HuH-7.5 (cell line): ENCODE measurements at regions not wholly inside any gene's neighbourhood (a gene's known extent, or its start where the extent isn't known, plus 50 kb on each side); places are given as distances from the start of the nearest gene placed in this dataset.
"Not testable (repeated sequence)": the region's sequence is repeated elsewhere in the genome, so short reads cannot be mapped to it uniquely, and the experiment has no call there.

Source experiments
- DNase-seq: peaks from one replicate; pipeline ENCODE4 v3.0.0; 2011; ENCODE audit warnings: low spot score

DNA sequence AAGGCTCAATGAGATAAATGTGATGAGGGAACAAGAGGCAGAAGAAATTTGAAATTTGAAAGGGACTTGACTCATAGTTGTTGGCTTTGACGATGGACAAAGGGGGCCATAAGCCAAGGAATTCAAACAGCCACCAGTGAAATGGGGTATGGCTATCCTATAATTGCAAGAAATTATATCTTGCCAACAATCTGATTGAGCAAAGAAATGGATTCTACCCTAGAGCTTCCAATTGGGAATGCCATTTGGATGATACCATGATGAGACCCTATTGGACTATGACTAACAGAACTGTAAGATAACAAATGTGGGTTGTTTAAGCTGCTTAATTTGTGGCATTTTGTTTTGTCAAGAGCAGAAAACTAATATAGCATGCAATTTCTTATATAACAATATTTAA is 270.1 kb upstream of the ARSJ start:
- no peak for DNase-seq

DNA sequence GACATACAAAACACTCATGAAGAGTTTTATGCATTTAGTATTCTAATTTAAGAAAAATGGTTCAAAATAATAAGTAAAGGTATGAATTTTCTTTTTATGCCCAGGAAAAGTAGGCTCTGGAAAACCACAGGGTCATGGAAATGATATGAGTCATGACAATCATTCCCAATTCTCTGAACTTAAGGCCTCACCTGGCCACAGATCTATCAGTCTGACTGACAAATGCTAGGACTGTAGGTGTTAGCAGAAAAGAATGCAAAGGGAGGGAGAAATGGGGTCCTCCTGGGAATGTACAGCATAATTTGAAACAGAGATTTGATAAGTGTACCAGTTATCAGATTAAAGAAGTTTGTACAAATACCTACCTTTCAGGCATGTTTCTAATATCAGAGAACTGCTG is 270.5 kb upstream of the ARSJ start:
- no peak for DNase-seq

DNA sequence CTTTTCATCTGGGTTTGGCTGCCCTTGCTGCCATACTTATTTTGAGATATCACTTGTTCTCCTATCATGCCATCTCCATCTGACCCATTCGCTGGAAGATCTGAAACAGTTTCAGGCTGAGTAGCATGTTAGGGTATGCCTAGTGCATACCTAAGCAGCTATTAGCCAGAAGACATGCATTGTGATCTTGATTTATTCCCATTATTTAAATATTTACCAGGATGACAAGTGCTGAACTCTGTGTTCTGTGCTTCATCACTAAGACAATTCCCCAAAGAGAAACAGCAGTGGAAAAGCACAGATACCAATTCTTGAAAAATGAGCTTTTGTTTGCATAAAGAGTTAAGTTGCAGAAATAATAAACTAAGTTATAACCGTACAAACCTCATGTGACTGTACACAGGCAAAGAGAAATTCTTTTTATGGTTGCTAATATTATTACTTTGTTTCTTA is 271.0 kb upstream of the ARSJ start:
- no peak for DNase-seq

DNA sequence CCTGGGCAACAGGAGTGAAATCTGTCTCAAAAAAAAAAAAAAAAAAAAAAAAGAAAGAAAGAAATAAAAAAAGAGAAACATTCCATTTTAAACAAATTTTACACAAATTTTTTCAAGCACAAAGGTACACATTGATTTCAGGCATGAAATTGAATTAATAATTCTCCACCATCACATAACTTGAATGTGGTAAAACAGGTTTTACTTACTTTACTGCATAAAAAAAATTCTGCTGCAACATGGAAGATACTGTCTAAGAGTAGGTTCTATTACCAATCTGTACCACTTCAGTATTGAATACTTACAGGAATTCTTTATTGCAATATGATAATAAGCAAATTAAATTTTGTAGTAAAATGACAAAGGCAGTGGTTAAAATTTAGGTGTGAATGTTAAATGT is 271.6 kb upstream of the ARSJ start:
- no peak for DNase-seq

DNA sequence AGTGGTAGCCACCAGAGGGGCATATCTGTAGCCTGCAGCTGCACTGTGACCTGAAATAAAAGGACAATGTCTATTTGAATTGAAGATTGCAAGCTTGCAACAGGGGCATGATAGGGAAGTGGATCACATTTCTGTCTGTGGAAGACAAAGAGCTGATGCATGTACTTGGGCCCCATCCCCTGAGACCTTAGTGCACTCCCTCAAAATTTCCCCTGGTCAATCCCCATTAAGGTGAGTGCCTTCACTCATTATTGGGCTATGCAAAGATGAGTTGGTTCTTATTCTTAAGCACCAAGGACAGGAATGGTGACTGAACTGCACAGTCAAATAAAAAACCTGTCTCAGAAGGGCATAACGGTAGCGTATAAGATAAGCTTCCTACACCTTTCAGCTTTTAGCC is 273.1 kb upstream of the ARSJ start:
- DNase-seq: no peak

GRCh38 chr4:114257501-114257900 is 278.1 kb upstream of the ARSJ start:
- DNase-seq: no peak

- not testable (repeated sequence) for DNase-seq
Measured at GRCh38 chr4:114262421-114262820, 283.0 kb upstream of the ARSJ start.

DNA sequence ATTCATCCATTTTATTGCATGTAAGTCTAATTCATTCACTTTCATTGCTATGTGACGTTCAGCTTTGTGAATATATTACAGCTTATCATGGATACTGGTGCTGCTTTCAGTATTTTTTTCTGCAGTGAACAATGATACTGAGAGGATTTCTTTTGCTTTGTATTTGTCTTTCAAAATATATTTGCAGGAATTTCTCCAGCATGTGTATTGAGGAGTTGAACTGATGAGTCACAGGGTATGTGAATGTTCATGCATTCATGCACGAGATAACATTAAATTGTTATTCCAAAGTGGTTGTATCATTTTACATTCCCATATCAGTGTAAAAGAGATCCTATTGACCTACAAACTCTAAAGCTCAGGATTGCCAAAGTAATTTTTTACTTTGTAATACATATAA is 283.8 kb upstream of the ARSJ start:
- no peak for DNase-seq

GRCh38 chr4:114264452-114264851 is 285.0 kb upstream of the ARSJ start:
- DNase-seq: no peak

DNA sequence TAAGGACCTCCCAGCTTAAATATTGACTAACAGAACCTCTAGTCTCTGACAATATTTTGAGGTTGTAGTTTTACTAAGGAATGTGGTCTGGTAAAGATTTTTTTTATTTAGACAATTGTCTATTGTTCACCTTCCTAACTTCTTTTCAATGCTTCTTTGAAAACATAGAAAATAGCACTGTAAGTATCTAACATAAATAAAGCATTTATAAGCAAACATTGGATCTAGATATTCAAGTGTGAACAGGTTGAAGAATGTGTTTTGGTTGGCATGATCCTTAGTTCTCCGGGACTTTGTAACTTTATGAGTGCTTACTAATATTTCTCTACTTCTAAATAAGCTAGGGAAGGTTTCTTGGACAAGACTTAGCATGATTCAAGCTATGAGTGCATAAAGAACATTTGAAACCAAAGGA is 285.4 kb upstream of the ARSJ start:
- DNase-seq: no peak

DNA sequence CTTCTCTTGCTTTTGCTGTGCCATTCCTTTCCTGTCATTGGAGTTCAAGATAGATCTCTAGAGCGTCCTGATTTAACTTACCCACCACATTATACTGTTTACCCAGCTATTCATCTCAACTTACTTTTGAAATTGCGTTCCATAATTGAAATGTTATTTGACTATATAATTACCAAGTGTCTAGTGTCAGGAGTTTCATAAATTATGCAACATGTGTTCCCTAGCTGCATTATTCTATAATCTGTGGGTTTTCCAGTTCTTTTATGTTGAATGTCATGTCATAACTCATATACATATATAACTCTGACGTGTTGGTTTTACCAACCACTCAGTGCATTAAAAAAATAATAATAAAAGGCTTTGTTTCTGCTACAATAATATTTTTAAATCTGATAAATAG is 285.9 kb upstream of the ARSJ start:
- DNase-seq: no peak

DNA sequence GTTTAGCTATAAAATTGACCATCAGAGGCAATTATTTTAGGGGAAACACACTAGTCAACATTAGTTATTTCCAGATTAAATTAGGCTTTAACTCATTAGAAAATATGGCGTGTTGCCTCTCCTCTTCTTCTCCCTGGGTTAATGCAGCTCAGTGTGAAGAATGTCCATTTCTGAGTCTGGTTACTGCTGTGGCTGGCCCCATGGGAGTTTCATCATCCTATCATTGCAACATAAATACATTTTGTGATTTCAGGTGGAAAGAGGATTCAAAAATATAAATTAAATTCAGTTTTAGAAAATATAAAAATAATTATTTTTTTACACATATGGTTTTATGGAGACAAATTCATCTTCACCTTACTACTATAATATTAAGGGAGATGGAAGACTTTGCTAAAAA is 288.5 kb upstream of the ARSJ start:
- DNase-seq: no peak

DNA sequence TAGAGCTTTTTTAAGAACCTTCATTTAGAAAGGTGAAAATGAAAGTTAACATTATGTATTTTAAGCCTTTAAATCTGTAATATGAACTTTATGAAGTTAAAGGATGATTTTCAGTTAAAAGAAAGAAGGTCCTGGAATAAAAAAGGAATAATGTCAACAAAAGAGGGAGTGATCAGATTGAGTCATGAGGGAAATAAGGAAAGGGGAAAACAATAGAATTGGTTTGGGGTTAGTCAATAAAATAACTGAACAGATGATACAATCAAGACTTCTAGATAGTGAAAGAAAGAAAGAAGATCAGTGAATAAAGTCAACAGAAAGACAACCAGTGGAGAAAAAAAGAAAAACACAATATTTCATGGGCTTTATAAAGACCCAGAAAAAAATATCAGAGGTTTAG is 291.6 kb upstream of the ARSJ start:
- no peak for DNase-seq

- DNase-seq: no peak
Measured at GRCh38 chr4:114272226-114272625, 292.8 kb upstream of the ARSJ start.

DNA sequence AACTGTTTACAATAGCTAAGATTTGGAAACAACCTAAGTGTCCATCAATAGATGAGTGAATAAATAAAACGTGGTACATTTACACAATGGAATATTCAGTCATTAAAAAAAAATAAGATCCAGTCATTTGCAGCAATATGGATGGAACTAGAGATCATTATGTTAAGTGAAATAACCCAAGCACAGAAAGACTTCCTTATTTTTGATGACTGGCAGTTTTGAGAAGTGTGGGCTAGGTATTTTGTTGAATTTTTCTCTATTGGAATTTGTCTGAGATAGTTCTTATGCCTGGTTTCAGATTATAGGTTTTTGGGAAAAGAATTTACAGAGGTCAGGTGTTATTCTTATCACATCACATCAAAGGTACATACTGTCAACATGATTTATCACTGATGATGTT is 293.8 kb upstream of the ARSJ start:
- DNase-seq: no peak

DNA sequence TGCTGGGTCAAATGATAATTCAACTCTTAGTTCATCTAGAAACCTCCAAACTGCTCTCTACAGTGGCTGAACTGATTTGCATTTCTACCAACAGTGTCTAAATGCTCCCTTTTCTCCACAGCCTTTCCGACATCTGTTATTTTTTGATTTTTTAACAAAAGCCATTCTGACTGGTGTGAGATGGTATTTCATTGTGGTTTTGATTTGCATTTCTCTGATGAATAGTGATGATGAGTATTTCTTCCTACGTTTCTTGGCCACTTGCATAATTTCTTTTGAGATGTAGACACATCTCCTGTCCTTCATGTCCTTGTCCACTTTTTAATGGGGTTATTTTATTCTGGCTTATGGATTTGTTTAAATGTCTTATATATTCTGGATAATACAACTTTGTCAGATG is 298.2 kb upstream of the ARSJ start:
- no peak for DNase-seq

- no peak for DNase-seq
Measured at GRCh38 chr4:114279066-114279465, 299.6 kb upstream of the ARSJ start.

GRCh38 chr4:114279711-114280110 is 300.3 kb upstream of the ARSJ start:
- no peak for DNase-seq

DNA sequence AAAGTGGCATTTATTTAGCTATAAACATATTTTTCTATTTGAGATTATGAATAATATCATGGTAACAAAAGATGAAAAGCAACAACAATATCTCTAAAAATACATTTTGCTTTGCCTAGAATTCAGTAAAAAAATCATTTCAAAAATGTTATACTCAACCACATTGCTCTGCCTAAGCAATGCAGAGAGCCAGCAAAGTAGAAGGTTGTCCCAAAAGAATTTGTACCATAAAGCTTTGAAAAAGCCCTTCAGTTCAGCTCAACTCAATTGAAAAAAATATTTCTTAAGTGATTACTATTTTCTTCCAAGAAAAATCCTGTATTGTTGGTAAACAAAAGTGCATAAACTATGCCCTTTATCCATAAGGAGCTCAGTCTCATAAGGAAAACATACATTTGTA is 301.2 kb upstream of the ARSJ start:
- DNase-seq: no peak

GRCh38 chr4:114281164-114281960 is 301.9 kb upstream of the ARSJ start:
- no peak for DNase-seq

DNA sequence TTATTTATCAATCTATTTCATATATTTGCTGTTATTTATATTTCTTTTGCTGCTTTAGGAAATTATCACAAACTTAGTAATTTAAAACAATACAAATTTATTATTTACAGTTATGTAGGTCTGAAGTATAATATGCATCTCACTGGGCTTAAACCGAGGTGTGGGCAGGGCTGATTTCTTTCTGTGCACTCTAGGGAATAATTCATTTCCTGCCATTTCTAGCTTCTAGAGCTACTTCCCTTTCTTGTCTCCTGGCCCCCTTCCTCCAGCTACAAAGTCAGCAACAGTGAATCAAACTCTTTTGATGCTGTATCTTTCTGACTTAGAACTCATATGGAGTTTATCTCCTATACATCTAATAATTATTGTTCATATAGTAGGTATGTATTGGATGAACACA is 303.5 kb upstream of the ARSJ start:
- DNase-seq: no peak

DNA sequence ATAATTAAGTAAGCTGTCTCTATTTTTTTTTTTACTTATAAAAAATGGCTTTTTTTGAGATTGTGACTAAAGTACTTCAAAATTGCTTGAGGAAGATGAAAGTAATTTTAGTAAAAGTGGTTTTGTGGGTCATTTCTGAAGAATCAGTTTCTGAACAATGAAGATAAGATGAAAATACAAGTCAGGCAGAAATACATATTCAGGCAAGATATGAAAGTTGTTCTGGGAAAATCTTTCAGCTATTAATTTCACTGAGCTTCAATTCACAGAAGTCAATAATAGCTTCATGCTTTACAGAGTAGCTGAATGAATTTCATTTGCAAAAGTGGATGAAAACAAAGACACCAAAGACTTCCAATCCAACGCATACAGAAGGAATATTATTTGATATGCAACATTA is 305.2 kb upstream of the ARSJ start:
- DNase-seq: no peak

DNA sequence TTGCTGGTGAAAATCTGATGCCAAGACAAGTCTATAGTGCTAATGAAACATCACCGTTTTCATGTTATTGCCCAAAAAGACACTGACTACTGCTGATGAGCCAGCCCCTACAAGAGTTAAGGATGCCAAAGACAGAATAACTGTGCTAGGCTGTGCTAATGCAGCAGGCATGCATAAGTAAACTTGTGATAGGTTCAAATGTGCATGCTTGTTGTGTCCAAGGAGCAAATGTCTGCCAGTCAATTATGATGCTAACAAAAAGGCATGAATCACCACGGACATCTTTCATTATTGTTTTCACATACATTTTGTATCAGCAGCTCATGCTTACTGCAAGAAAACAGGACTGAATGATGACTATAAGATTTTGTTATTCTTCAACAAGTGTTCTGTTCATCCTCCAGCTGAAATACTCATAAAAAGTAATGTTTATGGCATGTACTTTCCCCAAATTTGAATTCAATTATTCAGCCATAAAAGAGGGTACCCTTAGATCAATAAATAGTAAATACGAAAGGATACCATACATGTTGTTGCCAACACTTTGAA is 306.9 kb upstream of the ARSJ start:
- DNase-seq: no peak

DNA sequence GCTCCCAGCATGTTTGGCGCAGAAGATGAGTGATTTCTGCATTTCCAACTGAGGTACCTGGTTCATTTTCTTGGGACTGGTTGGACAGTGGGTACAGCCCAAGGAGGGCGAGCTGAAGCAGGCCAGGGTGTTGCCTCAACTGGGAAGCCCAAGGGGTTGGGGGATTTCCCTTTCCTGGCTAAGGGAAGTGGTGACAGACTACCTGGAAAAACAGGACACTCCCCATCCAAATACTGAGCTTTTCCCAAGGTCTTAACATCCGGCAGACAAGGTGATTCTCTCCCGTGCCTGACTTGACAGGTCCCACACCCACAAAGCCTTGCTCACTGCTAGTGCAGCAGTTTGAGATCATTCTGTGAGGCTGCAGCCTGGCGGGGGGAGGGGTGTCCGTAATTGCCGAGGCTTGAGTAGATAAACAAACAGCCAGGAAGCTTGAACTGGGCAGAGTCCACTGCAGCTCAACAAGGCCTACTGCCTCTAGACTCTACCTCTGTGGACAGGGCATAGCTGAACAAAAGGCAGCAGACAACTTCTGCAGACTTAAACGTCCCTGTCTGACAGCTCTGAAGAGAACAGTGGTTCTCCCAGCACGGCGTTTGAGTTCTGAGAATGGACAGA is 307.7 kb upstream of the ARSJ start:
- DNase-seq: no peak
